ENCODE measurements at regions not wholly inside any gene's neighbourhood (a gene's known extent, or its start where the extent isn't known, plus 50 kb on each side); places are given as distances from the start of the nearest gene placed in this dataset.
"Not testable (repeated sequence)": the region's sequence is repeated elsewhere in the genome, so short reads cannot be mapped to it uniquely, and the experiment has no call there.

DNA sequence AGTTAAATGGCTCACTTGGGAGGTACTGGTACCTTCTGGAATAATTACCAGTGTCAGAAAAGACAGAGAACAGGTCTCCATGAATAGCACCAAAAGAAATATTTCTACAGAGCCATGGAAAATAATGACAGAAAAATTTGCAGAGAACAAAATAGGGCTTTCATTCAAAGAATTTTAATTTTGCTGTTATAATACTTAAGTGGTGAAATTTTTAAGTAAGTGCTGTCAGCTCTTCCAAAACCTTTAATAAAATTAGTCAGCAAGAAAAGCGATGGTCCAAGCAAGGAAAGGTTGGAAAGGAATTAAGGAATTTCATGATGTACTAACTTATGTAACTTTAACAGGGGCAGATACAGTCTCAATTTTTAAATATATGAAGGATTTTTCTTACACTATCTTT lies 359.2 kb downstream of the NR2F1-AS1 start:
- DNase-seq (ENCODE audit: low read depth in 2 of 2), result no peak

DNA sequence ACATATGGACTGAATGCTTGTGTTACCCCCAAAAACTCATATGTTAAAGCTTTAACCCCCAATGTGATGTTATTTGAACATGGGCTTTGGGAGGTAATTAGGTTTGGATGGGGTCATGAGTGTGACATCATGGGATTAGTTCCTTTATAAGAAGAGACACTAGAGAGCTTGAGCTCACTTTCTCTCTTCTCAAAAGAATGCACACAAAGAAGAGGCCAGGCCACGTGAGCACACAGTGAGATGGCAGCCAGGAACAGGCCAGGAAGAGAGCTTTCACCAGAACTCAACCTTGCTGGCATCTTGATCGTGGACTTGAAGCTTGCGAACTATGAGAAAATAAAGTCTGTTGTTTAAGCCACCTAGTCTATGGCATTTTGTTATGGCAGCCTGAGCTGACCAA lies 360.6 kb downstream of the NR2F1-AS1 start:
- no peak for DNase-seq (ENCODE audit: low read depth in 2 of 2)

DNA sequence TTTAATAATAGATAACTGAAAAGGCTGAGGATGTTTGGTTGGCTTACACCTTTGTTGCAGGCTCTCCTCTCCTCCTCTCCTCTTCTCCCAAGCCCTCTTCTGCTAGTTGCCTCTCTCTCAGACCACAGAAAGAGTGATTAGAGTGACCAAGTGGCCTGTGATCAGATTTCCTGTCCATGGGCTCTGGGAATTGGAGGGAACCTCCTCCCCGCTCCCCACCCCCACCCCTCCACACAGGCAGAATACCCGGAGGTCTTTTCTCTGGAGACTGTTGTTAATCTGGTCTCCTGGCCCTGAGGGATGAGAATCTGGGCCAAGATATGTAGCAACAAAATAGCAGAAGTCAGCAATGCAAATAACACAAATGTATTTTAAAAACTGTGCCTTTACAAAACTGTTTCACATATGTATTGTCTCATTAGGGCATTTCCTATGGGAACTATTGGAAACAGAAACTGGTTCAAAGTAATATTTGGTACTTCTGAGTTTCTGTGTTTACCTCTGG lies 361.3 kb downstream of the NR2F1-AS1 start:
- DNase-seq (ENCODE audit: low read depth in 2 of 2), result no peak

DNA sequence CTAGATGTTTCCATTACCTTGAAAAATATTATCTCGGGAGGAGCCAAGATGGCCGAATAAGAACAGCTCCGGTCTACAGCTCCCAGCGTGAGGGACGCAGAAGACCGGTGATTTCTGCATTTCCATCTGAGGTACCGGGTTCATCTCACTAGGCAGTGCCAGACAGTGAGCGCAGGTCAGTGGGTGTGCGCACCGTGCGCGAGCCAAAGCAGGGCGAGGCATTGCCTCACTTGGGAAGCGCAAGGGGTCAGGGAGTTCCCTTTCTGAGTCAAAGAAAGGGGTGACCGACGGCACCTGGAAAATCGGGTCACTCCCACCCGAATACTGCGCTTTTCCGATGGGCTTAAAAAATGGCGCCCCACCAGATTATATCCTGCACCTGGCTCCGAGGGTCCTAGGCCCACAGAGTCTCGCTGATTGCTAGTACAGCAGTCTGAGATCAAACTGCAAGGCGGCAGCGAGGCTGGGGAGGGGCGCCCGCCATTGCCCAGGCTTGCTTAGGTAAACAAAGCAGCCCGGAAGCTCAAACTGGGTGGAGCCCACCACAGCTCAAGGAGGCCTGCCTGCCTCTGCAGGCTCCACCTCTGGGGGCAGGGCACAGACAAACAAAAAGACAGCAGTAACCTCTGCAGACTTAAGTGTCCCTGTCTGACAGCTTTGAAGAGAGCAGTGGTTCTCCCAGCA lies 367.8 kb downstream of the NR2F1-AS1 start:
- not testable (repeated sequence) for DNase-seq (ENCODE audit: low read depth in 2 of 2)

DNA sequence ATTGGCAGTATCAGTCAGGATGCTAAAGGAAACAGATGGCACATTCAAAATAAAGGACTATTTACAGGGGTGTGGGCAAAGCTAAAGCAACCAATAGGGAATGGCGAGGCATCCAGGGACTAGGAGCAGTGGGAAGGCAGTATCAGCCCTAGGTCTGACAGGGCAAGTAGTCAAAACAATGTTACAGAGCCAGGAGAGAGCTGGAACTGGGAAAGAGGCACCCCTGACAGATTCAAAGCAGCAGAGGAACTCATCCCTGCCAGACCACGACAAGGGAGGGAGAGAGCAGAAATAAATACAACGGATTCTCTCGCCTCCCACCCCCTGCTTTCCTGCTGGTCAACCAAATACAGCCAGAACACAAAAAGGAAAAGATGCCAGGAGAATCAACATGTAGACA lies 371.5 kb downstream of the NR2F1-AS1 start:
- DNase-seq (ENCODE audit: low read depth in 2 of 2), result no peak

DNA sequence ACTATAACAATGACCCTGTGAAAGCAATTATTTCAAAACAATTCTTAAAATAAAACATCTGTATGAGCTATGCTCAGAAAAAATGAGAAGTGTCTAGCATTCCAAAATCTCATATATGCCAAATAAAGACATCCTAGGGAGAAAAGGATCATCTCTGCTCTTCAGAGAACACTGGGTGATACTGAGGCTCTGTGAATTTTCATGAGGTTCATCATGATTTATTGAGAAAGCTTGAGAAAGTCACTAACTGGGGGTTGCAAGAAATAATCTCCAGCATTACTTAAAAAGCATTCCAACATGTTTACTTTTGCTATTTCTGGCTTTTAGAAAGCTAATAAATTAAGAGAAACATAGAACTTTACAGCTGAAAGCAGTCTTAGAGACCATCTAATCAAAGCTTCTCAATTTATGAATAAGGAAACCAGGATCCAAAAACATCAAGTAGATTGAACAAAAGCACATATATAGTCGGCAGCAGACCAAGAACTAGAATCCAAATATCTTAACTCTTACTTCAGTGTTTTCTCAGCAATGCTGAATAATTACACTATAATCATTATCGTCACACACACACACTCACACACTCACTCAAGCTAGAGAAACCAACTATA lies 372.8 kb downstream of the NR2F1-AS1 start:
- DNase-seq (ENCODE audit: low read depth in 2 of 2), result peak; percentile 53 to 66

DNA sequence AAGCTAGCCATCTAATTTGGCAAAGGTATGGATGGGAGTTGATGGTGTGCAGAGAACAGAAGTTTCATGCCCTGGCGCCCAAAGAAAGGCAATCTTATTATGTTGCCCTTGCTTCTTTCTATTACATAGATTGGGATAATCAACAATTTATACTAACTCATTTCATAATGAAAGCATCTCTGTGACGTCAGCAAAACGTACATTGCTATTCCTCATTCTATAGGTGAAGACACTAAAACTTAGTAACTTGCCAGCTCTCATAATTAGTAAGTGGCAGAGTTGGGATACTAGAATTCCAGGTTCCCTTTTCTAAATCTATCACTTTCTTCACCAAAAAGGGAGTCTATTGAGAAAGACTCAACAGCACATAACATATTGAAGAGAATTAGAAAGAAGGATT lies 374.8 kb downstream of the NR2F1-AS1 start:
- DNase-seq (ENCODE audit: low read depth in 2 of 2), result no peak

DNA sequence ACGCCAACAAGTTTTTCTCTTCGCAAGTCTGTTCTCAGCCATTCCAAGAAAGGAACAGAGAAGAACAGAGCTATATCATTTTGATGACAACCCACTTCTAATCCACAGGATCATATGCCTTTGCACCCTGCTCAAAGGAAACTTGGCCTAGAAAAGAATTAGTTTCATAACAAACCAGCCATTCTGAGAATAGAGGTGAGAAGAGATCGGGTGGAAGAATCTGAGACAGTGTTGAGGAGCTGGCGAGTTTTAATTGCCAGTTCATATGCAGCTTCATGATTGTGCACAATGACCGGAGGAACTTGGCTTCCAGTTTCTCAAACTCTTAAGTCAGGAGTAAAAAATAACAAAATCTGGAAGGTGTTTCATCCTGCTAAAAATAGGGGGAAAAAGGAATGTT lies 380.0 kb downstream of the NR2F1-AS1 start:
- DNase-seq (ENCODE audit: low read depth in 2 of 2), result no peak

DNA sequence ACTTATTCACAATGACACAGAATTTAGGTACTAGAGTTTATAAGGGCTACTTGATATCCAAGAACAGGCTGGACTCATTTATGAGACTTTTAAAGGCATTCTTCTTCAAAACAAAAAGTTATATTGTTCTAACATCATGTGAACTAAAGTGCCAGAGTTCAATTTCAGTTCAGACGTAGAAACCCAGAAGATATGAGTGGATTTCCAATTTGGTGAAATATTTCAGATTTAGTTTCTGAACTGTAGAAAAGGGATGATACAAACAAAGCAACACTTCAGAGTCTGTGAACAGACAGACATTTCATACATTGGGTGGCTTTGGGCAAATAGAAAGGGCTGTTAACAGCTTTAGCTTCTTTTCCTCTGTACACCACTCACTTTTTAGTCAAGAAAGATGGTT lies 384.0 kb downstream of the NR2F1-AS1 start:
- DNase-seq (ENCODE audit: low read depth in 2 of 2), result no peak

DNA sequence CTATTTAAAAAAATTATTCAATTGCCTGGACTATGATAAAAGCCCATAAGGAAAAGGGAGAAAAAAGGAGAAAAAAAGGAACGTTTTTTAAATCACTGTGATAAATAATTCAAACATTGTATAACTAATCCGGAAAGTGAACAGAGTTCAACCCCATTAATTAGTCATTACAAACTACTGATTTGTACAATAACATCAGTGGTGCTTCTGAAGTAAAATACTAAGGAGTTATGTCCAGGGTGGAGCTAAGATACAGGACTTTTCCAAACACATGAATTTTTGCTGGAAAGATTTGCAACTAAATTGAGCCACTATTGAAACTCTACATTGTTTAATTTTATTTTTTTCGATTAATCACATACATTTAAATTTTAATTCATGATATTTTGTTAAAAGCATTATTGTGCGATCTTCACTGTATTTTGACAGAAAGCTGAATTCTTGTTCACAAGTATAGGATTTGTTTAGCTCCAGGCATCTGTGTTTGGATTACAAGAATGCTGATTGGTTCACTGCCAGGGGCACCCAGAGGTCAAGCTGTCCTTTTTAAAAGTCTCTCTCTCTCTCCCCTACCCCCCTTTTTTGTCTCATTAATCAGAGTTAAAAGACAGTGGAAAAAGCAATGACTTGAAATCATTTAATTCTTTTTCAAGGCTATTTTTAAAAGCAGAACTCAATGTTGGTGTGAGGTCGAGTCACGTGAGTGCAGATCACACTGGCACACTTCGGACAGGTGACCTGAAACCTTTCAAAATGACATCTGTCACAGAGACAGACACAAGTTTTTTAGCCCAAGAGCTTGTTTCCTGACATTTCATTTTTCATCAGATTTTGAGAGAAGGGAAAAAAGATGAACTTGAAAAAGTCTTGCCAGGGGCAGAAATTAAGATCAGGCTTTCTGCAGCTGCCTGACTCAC lies 387.3 kb downstream of the NR2F1-AS1 start:
- no peak for DNase-seq (ENCODE audit: low read depth in 2 of 2)

DNA sequence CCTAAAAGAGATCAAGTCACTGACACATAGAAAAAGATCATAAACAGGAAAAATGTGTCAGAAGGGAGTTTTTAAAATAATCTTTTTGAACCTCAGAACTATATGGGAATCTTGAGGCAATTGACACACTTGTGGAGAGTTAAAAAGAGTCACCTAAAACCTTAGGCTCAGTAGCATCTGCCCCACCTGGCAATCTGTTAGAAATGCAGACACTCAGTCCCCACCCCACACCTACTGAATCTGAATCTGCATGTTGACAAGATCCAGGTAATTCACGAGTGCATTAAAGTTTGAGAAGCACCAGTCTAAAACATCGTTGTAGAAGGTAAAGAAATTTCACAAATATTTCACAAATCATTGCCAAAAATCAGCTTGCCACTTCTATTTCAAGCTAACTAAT lies 388.3 kb downstream of the NR2F1-AS1 start:
- DNase-seq (ENCODE audit: low read depth in 2 of 2), result no peak

DNA sequence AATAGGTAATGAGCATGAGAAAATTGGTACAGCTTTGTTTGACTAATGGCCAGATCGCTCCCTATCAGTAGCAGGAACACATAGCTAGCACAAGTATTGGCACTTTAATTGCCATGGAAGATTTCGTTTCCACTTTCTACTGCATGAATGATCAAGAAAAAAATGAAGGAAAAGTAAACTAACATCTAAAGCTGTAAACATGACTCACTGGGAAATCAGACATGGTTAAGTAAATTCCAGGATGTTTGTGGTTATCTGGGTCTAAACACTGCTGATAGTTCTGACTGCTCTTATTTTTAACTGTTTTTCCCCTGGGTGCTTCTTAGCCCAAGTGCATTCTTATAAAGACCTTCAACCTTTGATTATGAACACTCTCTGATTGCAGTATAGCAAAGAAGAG lies 388.9 kb downstream of the NR2F1-AS1 start:
- peak; percentile 73 to 74 for DNase-seq (ENCODE audit: low read depth in 2 of 2)

DNA sequence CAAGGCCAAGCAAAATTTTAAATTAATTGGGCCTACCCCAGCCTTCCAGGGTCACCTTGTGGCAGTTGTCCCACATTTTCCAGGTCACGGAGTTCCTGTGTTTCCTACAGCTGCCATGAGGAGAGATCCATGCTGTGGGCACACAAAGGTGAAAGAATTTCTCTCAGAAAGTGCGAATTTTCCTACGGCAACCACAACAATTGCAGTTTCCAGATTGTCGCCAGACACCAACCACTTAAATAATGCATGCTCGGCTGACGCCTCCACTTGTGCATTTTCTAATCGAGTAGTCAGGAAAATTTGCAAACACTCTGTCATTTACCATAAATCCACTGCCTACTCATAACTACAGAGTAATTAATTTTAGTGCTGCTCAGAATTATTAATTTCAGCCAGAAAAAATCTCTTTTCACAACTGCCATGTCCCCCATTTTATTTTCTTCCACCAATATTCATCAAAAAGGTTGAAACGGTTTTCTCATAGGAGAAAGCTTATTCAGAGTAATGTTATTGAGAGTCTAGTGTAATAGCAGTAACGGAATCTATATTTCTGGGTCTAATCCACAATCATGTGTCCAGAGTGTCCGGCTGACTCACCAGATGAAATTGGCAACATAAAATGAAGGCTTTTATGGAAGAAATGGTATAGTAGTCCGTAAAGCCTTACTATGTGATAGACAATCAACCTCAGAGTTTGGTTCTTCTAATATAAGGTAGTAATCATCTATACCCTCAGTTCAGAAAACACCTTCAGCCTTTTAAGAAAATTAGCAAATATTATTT lies 389.8 kb downstream of the NR2F1-AS1 start:
- DNase-seq (ENCODE audit: low read depth in 2 of 2), result no peak

DNA sequence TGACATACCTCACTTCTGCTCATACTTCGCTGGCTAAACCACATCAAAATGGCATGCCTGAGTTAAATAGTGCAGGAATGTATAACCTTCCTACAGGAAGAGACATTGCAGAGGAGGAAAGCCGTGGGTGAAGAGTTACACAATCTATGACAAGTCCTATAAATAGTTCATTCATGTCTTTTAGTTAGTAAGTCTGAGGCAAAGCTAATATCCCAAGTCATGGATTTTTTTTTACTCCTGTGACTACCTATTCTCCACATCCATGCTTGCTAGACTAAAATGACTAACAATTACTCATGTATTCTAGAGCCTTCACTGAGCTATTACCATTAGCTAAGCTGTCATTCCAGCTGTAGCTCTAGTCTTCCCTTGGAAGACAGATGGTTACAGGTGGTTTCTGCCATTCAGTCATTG lies 391.3 kb downstream of the NR2F1-AS1 start:
- DNase-seq (ENCODE audit: low read depth in 2 of 2), result peak; percentile 79 to 81

DNA sequence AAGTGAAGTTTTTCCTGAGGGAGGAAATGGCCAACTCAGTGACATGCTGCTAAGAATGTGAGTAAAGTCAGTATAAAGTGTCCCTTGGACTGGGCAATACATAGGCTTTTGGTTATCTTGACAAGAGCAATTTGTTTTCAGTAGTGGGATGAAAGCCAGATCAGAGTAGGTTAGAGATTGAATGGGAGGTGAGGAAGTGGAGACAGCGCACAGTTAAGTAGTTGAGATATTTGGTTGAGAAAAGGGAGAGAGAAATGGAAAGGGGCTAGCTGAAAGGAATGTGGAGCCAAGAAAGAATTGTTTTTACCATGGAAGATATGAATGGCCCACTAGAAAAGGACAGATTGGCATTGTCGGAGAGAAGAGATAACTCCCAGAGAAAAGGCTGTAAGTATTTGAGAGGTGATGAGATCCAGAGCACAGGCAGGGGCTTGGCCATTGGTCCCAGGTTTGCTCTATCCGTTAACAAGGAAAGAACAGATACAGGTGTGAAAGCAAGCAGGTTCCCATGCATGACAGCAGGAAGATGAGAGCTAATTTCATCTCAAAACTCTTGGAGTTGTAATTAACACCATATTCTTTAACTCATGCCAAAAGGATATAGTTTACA lies 392.0 kb downstream of the NR2F1-AS1 start:
- DNase-seq (ENCODE audit: low read depth in 2 of 2), result no peak

DNA sequence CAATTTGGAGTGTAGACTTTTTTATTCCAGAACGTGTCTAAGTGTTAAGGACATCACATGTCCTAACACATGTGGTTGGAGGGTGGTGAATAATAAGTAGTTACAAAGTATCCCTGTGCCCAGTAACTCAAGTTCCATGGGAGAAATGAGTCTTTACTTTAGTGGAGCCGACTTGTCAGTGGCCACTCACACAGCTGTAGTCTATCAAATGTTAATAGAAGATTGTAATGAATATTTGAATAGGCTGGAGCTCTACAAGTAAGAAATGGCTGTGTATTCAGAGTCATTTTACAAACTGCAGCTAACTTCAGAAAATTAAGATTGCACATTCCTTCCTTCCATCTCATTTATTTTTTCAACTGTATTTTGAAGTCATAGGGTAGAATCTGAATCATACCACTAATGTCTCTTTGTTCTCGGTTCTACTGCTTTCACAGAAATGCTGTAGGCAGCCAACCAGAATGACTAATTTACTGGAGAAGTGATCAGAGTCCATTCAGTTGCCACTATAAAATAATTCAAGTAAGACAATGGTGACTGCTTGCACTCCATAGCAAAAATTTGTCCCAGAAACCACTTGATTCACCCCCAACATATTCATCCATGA lies 394.8 kb downstream of the NR2F1-AS1 start:
- no peak for DNase-seq (ENCODE audit: low read depth in 2 of 2)

DNA sequence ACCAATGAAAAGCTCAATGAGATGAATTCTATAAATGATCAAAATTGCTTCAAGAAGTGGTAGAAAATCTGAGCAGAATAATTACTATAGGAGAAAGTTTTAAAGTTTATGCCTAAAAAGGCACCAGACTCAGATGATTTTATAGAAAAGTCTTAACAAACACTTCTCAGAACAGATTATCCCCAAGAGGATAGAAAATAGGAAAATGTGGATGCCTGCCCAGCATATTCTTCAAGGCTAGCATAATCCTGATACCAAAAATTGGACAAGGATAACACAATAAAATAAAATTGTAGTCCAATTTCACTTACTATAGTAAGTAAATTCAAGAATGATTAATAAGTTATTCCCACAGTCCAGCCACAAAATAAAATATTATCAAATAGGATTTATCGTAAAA lies 397.0 kb downstream of the NR2F1-AS1 start:
- no peak for DNase-seq (ENCODE audit: low read depth in 2 of 2)

DNA sequence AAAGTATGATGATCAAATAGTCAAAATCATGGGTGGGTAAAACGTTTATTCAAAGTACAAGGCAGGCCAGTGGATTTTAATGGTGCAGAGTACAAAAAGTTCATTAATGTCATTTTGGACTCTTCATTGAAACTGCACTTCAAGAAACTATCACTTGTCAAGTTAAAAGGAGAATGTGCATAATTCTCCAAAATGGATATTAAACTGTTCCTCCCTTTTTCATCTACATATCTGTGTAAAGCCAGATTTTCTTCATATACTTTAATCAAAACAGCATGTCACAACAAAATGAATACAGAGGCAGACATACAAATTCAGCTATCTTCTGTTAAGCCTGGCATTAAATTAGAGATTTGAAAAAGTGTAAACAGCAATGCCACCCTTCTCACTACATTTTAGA lies 401.6 kb downstream of the NR2F1-AS1 start:
- DNase-seq (ENCODE audit: low read depth in 2 of 2), result no peak

DNA sequence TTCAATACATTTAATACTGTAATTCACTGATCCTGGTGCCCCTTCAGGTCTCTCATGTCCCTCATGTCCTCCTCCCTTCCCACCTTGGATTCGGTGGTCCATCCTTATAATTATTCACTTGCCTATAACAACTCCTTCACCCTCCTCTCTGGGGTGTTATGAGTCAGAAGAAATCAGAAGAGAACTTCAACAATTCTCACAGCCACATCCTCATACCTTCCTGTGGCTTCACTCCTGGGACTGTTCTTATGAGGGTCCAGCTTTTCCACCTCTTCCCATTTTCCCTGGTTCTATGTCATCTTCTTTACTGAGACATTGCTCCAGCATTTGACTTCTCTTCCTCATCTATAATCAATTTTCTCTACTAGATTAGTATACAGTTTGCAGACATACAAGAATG lies 406.1 kb downstream of the NR2F1-AS1 start:
- no peak for DNase-seq (ENCODE audit: low read depth in 2 of 2)

DNA sequence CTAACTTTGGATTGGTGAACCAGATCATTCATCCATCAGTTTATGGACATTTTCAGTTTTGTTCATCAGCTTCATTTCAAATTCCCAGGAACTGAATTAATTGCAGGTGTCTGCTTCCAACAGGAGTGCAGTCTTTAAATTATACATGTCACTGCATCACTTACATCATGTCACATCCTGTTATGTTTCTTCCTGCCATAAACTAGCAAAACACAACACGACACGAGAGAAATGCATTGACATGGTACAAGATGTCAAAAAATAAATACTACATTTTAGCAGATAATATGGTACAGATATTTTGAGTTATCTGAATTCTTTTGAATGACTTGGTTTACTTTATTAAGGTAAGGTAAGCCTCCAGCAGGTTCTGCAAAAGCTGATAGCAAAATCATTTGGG lies 415.5 kb downstream of the NR2F1-AS1 start:
- DNase-seq (ENCODE audit: low read depth in 2 of 2), result no peak

DNA sequence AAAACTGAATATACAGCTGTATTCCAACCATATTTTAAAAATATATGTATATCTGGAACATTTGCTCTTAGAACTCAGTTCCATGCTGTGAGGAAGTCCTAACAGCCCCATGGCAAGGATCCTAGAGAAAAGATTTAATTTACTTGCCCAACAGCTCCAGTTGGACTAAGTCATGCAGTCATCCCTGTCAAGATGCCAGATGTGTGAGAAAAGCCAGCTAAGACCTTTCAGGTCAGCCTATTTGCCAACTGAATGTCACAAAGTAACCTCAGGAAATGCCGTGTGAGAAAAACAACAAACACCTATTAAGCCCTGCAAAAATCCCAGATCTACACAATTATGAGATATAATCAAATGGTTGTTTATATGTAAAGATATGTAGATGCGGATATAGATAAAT lies 416.3 kb downstream of the NR2F1-AS1 start:
- no peak for DNase-seq (ENCODE audit: low read depth in 2 of 2)
